GM12878 (cell line): ENCODE measurements at regions not wholly inside any gene's neighbourhood (a gene's known extent, or its start where the extent isn't known, plus 50 kb on each side); places are given as distances from the start of the nearest gene placed in this dataset.

Experiments used
- ATAC-seq: fragments of 200-7000 bp; cut with Tn5 transposase; 3 replicates; pipeline ENCODE4 v1.9.1; 2020; ENCODE audit warnings: mild to moderate bottlenecking, moderate library complexity
- BruUV-seq: library from RNA; stranded (reverse); fragments of 400-500 nt; replicated peaks from 2 replicates; lab custom pipeline; 2021; lab: Mats Ljungman, UMichigan
- CTCF ChIA-PET: fragments of 300-600 bp; sonication (Branson Sonifier 250); formaldehyde crosslinking; extraction: SDS; loops from one replicate; lab custom pipeline; 2021; ENCODE audit warnings: inconsistent platforms; lab: Yijun Ruan, JAX
- POLR2A ChIA-PET: fragments of 350-600 bp; formaldehyde crosslinking; extraction: SDS; loops from one replicate; lab custom pipeline; 2021; ENCODE audit warnings: inconsistent platforms; lab: Charles Lee
- RAD21 ChIA-PET: fragments of 300-600 bp; sonication (Branson Sonifier 250); formaldehyde crosslinking; loops from one replicate; lab custom pipeline; 2023; ENCODE audit warnings: antibody characterized with exemption; ENCODE audit not compliant: unreplicated experiment; lab: Charles Lee
- SMC1A ChIA-PET: fragments of 300-600 bp; sonication (Branson Sonifier 250); formaldehyde crosslinking; loops from one replicate; lab custom pipeline; 2023; ENCODE audit not compliant: unreplicated experiment, uncharacterized antibody; lab: Charles Lee
- DNase-seq: peaks from one replicate; pipeline ENCODE4 v3.0.0-alpha.2; 2011; ENCODE audit warnings: low read depth, low spot score
- FAIRE-seq: peaks from 3 replicates; lab custom pipeline; 2011; peaks lifted over from hg19 to GRCh38; lab: Jason Lieb, UNC
- H2AFZ ChIP-seq: 2 replicates; pipeline ENCODE4 v1.6.0; 2011; ENCODE audit warnings: low read depth, low read length, control low read depth; ENCODE audit not compliant: control insufficient read depth
- H3K27ac ChIP-seq: 2 replicates; pipeline ENCODE4 v1.5.1; 2011; ENCODE audit warnings: control low read depth; ENCODE audit not compliant: control insufficient read depth, insufficient read depth
- H3K27me3 ChIP-seq, 2 experiments: replicated peaks in 1 of 2; 2 replicates each; pipeline versions ENCODE4 v1.6.0 to v1.6.1; 2011; ENCODE audit warnings: low read length in 1 of 2; ENCODE audit not compliant: control insufficient read depth in 2 of 2, insufficient read depth in 2 of 2
- H3K36me3 ChIP-seq, 2 experiments: 2 replicates each; pipeline ENCODE4 v1.5.1; 2011; ENCODE audit warnings: low read length in 1 of 2; ENCODE audit not compliant: control insufficient read depth in 2 of 2, insufficient read depth in 2 of 2
- H3K4me1 ChIP-seq: 2 replicates; pipeline ENCODE4 v1.6.1; 2011; ENCODE audit warnings: mild to moderate bottlenecking, low read length, moderate library complexity, mixed read lengths; ENCODE audit not compliant: control insufficient read depth, insufficient read depth
- H3K4me2 ChIP-seq: 2 replicates; pipeline ENCODE4 v1.6.0; 2011; ENCODE audit warnings: control low read depth; ENCODE audit not compliant: control insufficient read depth, insufficient read depth
- H3K4me3 ChIP-seq: fragments of 200-600 bp; sonication (generic); 2 replicates; pipeline ENCODE4 v1.5.1; 2016
- H3K79me2 ChIP-seq: 2 replicates; pipeline ENCODE4 v1.6.0; 2011; ENCODE audit warnings: low read length; ENCODE audit not compliant: control insufficient read depth, insufficient read depth
- H3K9ac ChIP-seq: 2 replicates; pipeline ENCODE4 v1.8.0; 2011; ENCODE audit warnings: low read length, control low read depth, mixed read lengths; ENCODE audit not compliant: control insufficient read depth, insufficient read depth
- H3K9me3 ChIP-seq: replicated peaks from 3 replicates; pipeline ENCODE4 v1.5.1; 2011; ENCODE audit warnings: mild to moderate bottlenecking, low read length; ENCODE audit not compliant: control insufficient read depth, insufficient read depth
- H4K20me1 ChIP-seq: 2 replicates; pipeline ENCODE4 v1.6.0; 2011; ENCODE audit not compliant: control insufficient read depth, insufficient read depth
- CTCF ChIP-seq, 3 experiments: IDR thresholded peaks in 2 of 3; conservative IDR thresholded peaks in 1 of 3; 2 replicates each; pipeline ENCODE4 v1.5.1; 2011; ENCODE audit warnings: low read depth in 3 of 3, low read length in 3 of 3, mild to moderate bottlenecking in 3 of 3, control low read depth in 2 of 3, moderate library complexity in 2 of 3, inconsistent platforms in 1 of 3, mixed read lengths in 1 of 3; ENCODE audit not compliant: control insufficient read depth in 2 of 3, insufficient read depth in 1 of 3; ENCODE audit errors: extremely low read depth in 1 of 3
- LARP7 ChIP-seq: fragments of 450-650 bp; IDR thresholded peaks from 2 replicates; pipeline ENCODE4 v1.6.1; 2017; ENCODE audit warnings: mild to moderate bottlenecking
- MEF2B ChIP-seq: fragments of 450-650 bp; IDR thresholded peaks from 2 replicates; pipeline ENCODE4 v1.6.1; 2018; ENCODE audit warnings: mild to moderate bottlenecking, moderate library complexity; ENCODE audit not compliant: partially characterized antibody, poor library complexity, severe bottlenecking
- NR2F1 ChIP-seq: fragments of 450-650 bp; conservative IDR thresholded peaks from 2 replicates; pipeline ENCODE4 v1.6.1; 2017; ENCODE audit warnings: mild to moderate bottlenecking
- PBX3 ChIP-seq: IDR thresholded peaks from 2 replicates; pipeline ENCODE4 v1.6.1; 2011; ENCODE audit warnings: mild to moderate bottlenecking, low read depth, low read length, moderate library complexity; ENCODE audit not compliant: insufficient replicate concordance
- SRF ChIP-seq, 2 experiments: IDR thresholded peaks; 2 replicates each; pipeline ENCODE4 v1.6.1; 2011; ENCODE audit warnings: low read depth in 2 of 2, low read length in 2 of 2, mild to moderate bottlenecking in 1 of 2, moderate library complexity in 1 of 2
- SUPT20H ChIP-seq: IDR thresholded peaks from 2 replicates; pipeline ENCODE4 v1.6.1; 2011; ENCODE audit warnings: low read depth, mild to moderate bottlenecking, low read length, moderate library complexity, borderline replicate concordance; ENCODE audit not compliant: control insufficient read depth
- ZNF274 ChIP-seq: IDR thresholded peaks from one replicate; pipeline ENCODE4 v1.8.0; 2011; ENCODE audit not compliant: insufficient read length, insufficient read depth
- WGBS: methylation state at CpG from one replicate; pipeline ENCODE4 v1.1.6; 2016; ENCODE audit warnings: low lambda C conversion rate; ENCODE audit not compliant: insufficient replicate concordance, insufficient coverage; ENCODE audit errors: missing lambda C conversion rate; 5-methylcytosine and 5-hydroxymethylcytosine counted together
- in situ Hi-C: fragments of 300-500 bp; cut with MboI; formaldehyde crosslinking; loops from 9 replicates; pipeline ENCODE4 v1.14.3; 2018; ENCODE audit warnings: mixed read lengths
- intact Hi-C: fragments of 100-400 bp; cut with micrococcal nuclease; formaldehyde crosslinking; loops from one replicate; pipeline ENCODE4 v1.14.2; 2022; ENCODE audit not compliant: unreplicated experiment

- CTCF ChIA-PET, result no interaction called here
- Histone ChIP-seq H3K4me1 (no peaks in the 10 kb centered on the region), H3K4me3 (no peak overlapping the region), H3K36me3 (no peaks in the 10 kb centered on the region), H3K9me3 (no peaks in the 10 kb centered on the region), H4K20me1 (no peaks in the 10 kb centered on the region), H3K9ac (no peak overlapping the region), H3K79me2 (no peaks in the 10 kb centered on the region), H3K4me2 (no peak overlapping the region), H3K27me3 (peaks cover 4 to 10% of the 10 kb centered on the region in 2 experiments; a peak in 3 of 4 replicates), H2AFZ (no peak overlapping the region), H3K27ac (no peak overlapping the region)
- POLR2A ChIA-PET, result no interaction called here
- FAIRE-seq (no peak), DNase-seq (no peak), ATAC-seq (no peak)
- RAD21 ChIA-PET, result no interaction called here
- SMC1A ChIA-PET, result no interaction called here
- TF ChIP-seq SUPT20H (no peak), NR2F1 (no peak), MEF2B (no peak)
- in situ Hi-C loops (no loop called here), intact Hi-C loops (no loop called here)
- whole genome bisulfite sequencing, result 25% methylated on average over 3 of the region's 3 CpGs
- no TSS peak for BruUV-seq
These were observed 127.9 kb upstream of the SYT13 start for GRCh38 chr11:45414088-45414487.

GRCh38 chr11:45413156-45413858 is 127.2 kb upstream of the SYT13 start:
- BruUV-seq, result no TSS peak
- no peak overlapping the region for H3K9ac ChIP-seq
- TF ChIP-seq CTCF (IDR thresholded peaks at IDR 0.05 in 2 of 3, conservative IDR thresholded peaks at IDR 0.05 in 1 of 3; ENCODE audit: control insufficient read depth in 2 of 3, extremely low read depth in 1 of 3, insufficient read depth in 1 of 3, low read depth in 3 of 3, low read length in 3 of 3) (no peak), PBX3 (no peak), SRF (IDR thresholded peaks at IDR 0.05; ENCODE audit: low read depth in 2 of 2, low read length in 2 of 2) (no peak), LARP7 (no peak), ZNF274 (no peak)
- 21% methylated on average over 8 of the region's 8 CpGs for WGBS
- no peaks in the 10 kb centered on the region for H3K36me3 ChIP-seq
- H3K4me1 ChIP-seq, result no peaks in the 10 kb centered on the region
- in situ Hi-C loops, result no loop called here
- no peaks in the 10 kb centered on the region for H3K9me3 ChIP-seq
- H4K20me1 ChIP-seq, result no peaks in the 10 kb centered on the region
- DNase-seq (no peak), FAIRE-seq (no peak), ATAC-seq (no peak)
- H3K27me3 ChIP-seq, result peaks cover 4 to 10% of the 10 kb centered on the region in 2 experiments; a peak in 3 of 4 replicates
- H3K27ac ChIP-seq, result no peak overlapping the region
- ChIA-PET POLR2A (no interaction called here), SMC1A (interaction anchor here (0.6 kb wide), 1 partner anchor 175 kb away, joined by 3 read pairs; no protein-coding TSS in a partner anchor), RAD21 (no interaction called here), CTCF (no interaction called here)
- no peak overlapping the region for H2AFZ ChIP-seq
- no peaks in the 10 kb centered on the region for H3K79me2 ChIP-seq
- no peak overlapping the region for H3K4me3 ChIP-seq
- intact Hi-C loops, result no loop called here
- H3K4me2 ChIP-seq, result no peak overlapping the region
